ENCODE measurements at regions not wholly inside any gene's neighbourhood (a gene's known extent, or its start where the extent isn't known, plus 50 kb on each side); places are given as distances from the start of the nearest gene placed in this dataset.
A peak's percentile ranks its signal among the peaks of the same experiment; 100 is the strongest.
"Not testable (repeated sequence)": the region's sequence is repeated elsewhere in the genome, so short reads cannot be mapped to it uniquely, and the experiment has no call there.

GRCh38 chr16:29578898-29579297 lies 72.7 kb upstream of the NPIPB12 start:
- not testable (repeated sequence) for DNase-seq

- not testable (repeated sequence) for DNase-seq
Measured at GRCh38 chr16:29581764-29582163, 75.6 kb upstream of the NPIPB12 start.

- not testable (repeated sequence) for DNase-seq
Measured at GRCh38 chr16:29591919-29592318, 71.1 kb upstream of the SPN start.

GRCh38 chr16:29594269-29594925 lies 68.7 kb upstream of the SPN start:
- DNase-seq = not testable (repeated sequence)

- peak; percentile 97 for DNase-seq
Measured at GRCh38 chr16:29594926-29595838, 67.9 kb upstream of the SPN start.

GRCh38 chr16:29597030-29597429 lies 66.0 kb upstream of the SPN start:
- not testable (repeated sequence) for DNase-seq

GRCh38 chr16:29600111-29601000 lies 62.7 kb upstream of the SPN start:
- DNase-seq = not testable (repeated sequence)

- DNase-seq = not testable (repeated sequence)
Measured at GRCh38 chr16:29602247-29602625, 60.8 kb upstream of the SPN start.

GRCh38 chr16:29602683-29603088 lies 60.4 kb upstream of the SPN start:
- not testable (repeated sequence) for DNase-seq

GRCh38 chr16:29604631-29605549 lies 58.2 kb upstream of the SPN start:
- DNase-seq = peak; percentile 1

GRCh38 chr16:29605593-29606205 lies 57.3 kb upstream of the SPN start:
- peak; percentile 3 for DNase-seq

GRCh38 chr16:29606669-29607427 lies 56.2 kb upstream of the SPN start:
- DNase-seq = peak; percentile 32

GRCh38 chr16:29607428-29607823 lies 55.6 kb upstream of the SPN start:
- not testable (repeated sequence) for DNase-seq

- DNase-seq = peak; percentile 64
Measured at GRCh38 chr16:29612381-29613306, 50.4 kb upstream of the SPN start.

All from right kidney (tissue), 1 donor.